GM12878 (cell line): ENCODE measurements at regions not wholly inside any gene's neighbourhood (a gene's known extent, or its start where the extent isn't known, plus 50 kb on each side); places are given as distances from the start of the nearest gene placed in this dataset.

ENCODE experiments used
- ATAC-seq: fragments of 200-7000 bp; cut with Tn5 transposase; 3 replicates; pipeline ENCODE4 v1.9.1; 2020; ENCODE audit warnings: mild to moderate bottlenecking, moderate library complexity
- BruUV-seq: library from RNA; stranded (reverse); fragments of 400-500 nt; replicated peaks from 2 replicates; lab custom pipeline; 2021; lab: Mats Ljungman, UMichigan
- CTCF ChIA-PET: fragments of 300-600 bp; sonication (Branson Sonifier 250); formaldehyde crosslinking; extraction: SDS; loops from one replicate; lab custom pipeline; 2021; ENCODE audit warnings: inconsistent platforms; lab: Yijun Ruan, JAX
- POLR2A ChIA-PET: fragments of 350-600 bp; formaldehyde crosslinking; extraction: SDS; loops from one replicate; lab custom pipeline; 2021; ENCODE audit warnings: inconsistent platforms; lab: Charles Lee
- RAD21 ChIA-PET: fragments of 300-600 bp; sonication (Branson Sonifier 250); formaldehyde crosslinking; loops from one replicate; lab custom pipeline; 2023; ENCODE audit warnings: antibody characterized with exemption; ENCODE audit not compliant: unreplicated experiment; lab: Charles Lee
- SMC1A ChIA-PET: fragments of 300-600 bp; sonication (Branson Sonifier 250); formaldehyde crosslinking; loops from one replicate; lab custom pipeline; 2023; ENCODE audit not compliant: unreplicated experiment, uncharacterized antibody; lab: Charles Lee
- DNase-seq: peaks from one replicate; pipeline ENCODE4 v3.0.0-alpha.2; 2011; ENCODE audit warnings: low read depth, low spot score
- FAIRE-seq: peaks from 3 replicates; lab custom pipeline; 2011; peaks lifted over from hg19 to GRCh38; lab: Jason Lieb, UNC
- H2AFZ ChIP-seq: 2 replicates; pipeline ENCODE4 v1.6.0; 2011; ENCODE audit warnings: low read depth, low read length, control low read depth; ENCODE audit not compliant: control insufficient read depth
- H3K27ac ChIP-seq: 2 replicates; pipeline ENCODE4 v1.5.1; 2011; ENCODE audit warnings: control low read depth; ENCODE audit not compliant: control insufficient read depth, insufficient read depth
- H3K27me3 ChIP-seq, 2 experiments: replicated peaks in 1 of 2; 2 replicates each; pipeline versions ENCODE4 v1.6.0 to v1.6.1; 2011; ENCODE audit warnings: low read length in 1 of 2; ENCODE audit not compliant: control insufficient read depth in 2 of 2, insufficient read depth in 2 of 2
- H3K36me3 ChIP-seq, 2 experiments: 2 replicates each; pipeline ENCODE4 v1.5.1; 2011; ENCODE audit warnings: low read length in 1 of 2; ENCODE audit not compliant: control insufficient read depth in 2 of 2, insufficient read depth in 2 of 2
- H3K4me1 ChIP-seq: 2 replicates; pipeline ENCODE4 v1.6.1; 2011; ENCODE audit warnings: mild to moderate bottlenecking, low read length, moderate library complexity, mixed read lengths; ENCODE audit not compliant: control insufficient read depth, insufficient read depth
- H3K4me2 ChIP-seq: 2 replicates; pipeline ENCODE4 v1.6.0; 2011; ENCODE audit warnings: control low read depth; ENCODE audit not compliant: control insufficient read depth, insufficient read depth
- H3K4me3 ChIP-seq: fragments of 200-600 bp; sonication (generic); 2 replicates; pipeline ENCODE4 v1.5.1; 2016
- H3K79me2 ChIP-seq: 2 replicates; pipeline ENCODE4 v1.6.0; 2011; ENCODE audit warnings: low read length; ENCODE audit not compliant: control insufficient read depth, insufficient read depth
- H3K9ac ChIP-seq: 2 replicates; pipeline ENCODE4 v1.8.0; 2011; ENCODE audit warnings: low read length, control low read depth, mixed read lengths; ENCODE audit not compliant: control insufficient read depth, insufficient read depth
- H3K9me3 ChIP-seq: replicated peaks from 3 replicates; pipeline ENCODE4 v1.5.1; 2011; ENCODE audit warnings: mild to moderate bottlenecking, low read length; ENCODE audit not compliant: control insufficient read depth, insufficient read depth
- H4K20me1 ChIP-seq: 2 replicates; pipeline ENCODE4 v1.6.0; 2011; ENCODE audit not compliant: control insufficient read depth, insufficient read depth
- CBX5 ChIP-seq: sonication (generic); IDR thresholded peaks from 2 replicates; pipeline ENCODE4 v1.6.1; 2016; ENCODE audit warnings: low read depth, moderate library complexity, mild to moderate bottlenecking, inconsistent platforms
- CEBPB ChIP-seq, 2 experiments: fragments of 150-350 bp in 1 of 2; IDR thresholded peaks; 2 replicates each; pipeline ENCODE4 v1.6.1; 2012 to 2014; ENCODE audit warnings: low read depth in 2 of 2, low read length in 2 of 2, borderline replicate concordance in 1 of 2, inconsistent platforms in 1 of 2
- CREB1 ChIP-seq: IDR thresholded peaks from 2 replicates; pipeline ENCODE4 v1.6.1; 2012; ENCODE audit warnings: low read depth, mild to moderate bottlenecking, inconsistent platforms
- ETV6 ChIP-seq, 2 experiments: fragments of 450-650 bp in 1 of 2; IDR thresholded peaks in 1 of 2; conservative IDR thresholded peaks in 1 of 2; 2 replicates each; pipeline ENCODE4 v1.6.1; 2014; ENCODE audit warnings: antibody characterized with exemption in 1 of 2, borderline replicate concordance in 1 of 2, low read depth in 1 of 2, mild to moderate bottlenecking in 1 of 2, moderate library complexity in 1 of 2
- IRF3 ChIP-seq: fragments of 450-650 bp; IDR thresholded peaks from 2 replicates; pipeline ENCODE4 v1.6.1; 2014; ENCODE audit warnings: mild to moderate bottlenecking
- JUNB ChIP-seq: IDR thresholded peaks from 2 replicates; pipeline ENCODE4 v1.6.1; 2016; ENCODE audit warnings: antibody characterized with exemption, mild to moderate bottlenecking
- NR2C2 ChIP-seq: IDR thresholded peaks from 2 replicates; pipeline ENCODE4 v1.6.1; 2011; ENCODE audit warnings: borderline replicate concordance, low read depth; ENCODE audit not compliant: control insufficient read depth, insufficient read length
- SMAD1 ChIP-seq: fragments of 450-650 bp; IDR thresholded peaks from 2 replicates; pipeline ENCODE4 v1.6.1; 2018; ENCODE audit warnings: mild to moderate bottlenecking, low read depth; ENCODE audit not compliant: partially characterized antibody
- SREBF2 ChIP-seq: IDR thresholded peaks from 2 replicates; pipeline ENCODE4 v1.6.1; 2012; ENCODE audit warnings: mild to moderate bottlenecking, low read length
- TAF1 ChIP-seq: IDR thresholded peaks from 2 replicates; pipeline ENCODE4 v1.6.1; 2011; ENCODE audit warnings: mild to moderate bottlenecking, low read depth, low read length, borderline replicate concordance
- TBL1XR1 ChIP-seq: IDR thresholded peaks from 2 replicates; pipeline ENCODE4 v1.6.1; 2012; ENCODE audit warnings: low read depth, low read length, improper control_type of control experiment
- ZBTB40 ChIP-seq: fragments of 450-650 bp; IDR thresholded peaks from 2 replicates; pipeline ENCODE4 v1.6.1; 2016; ENCODE audit warnings: mild to moderate bottlenecking, moderate library complexity, borderline replicate concordance
- ZNF217 ChIP-seq: fragments of 450-650 bp; IDR thresholded peaks from 2 replicates; pipeline ENCODE4 v1.6.1; 2017; ENCODE audit warnings: antibody characterized with exemption, mild to moderate bottlenecking
- WGBS: methylation state at CpG from one replicate; pipeline ENCODE4 v1.1.6; 2016; ENCODE audit warnings: low lambda C conversion rate; ENCODE audit not compliant: insufficient replicate concordance, insufficient coverage; ENCODE audit errors: missing lambda C conversion rate; 5-methylcytosine and 5-hydroxymethylcytosine counted together
- in situ Hi-C: fragments of 300-500 bp; cut with MboI; formaldehyde crosslinking; loops from 9 replicates; pipeline ENCODE4 v1.14.3; 2018; ENCODE audit warnings: mixed read lengths
- intact Hi-C: fragments of 100-400 bp; cut with micrococcal nuclease; formaldehyde crosslinking; loops from one replicate; pipeline ENCODE4 v1.14.2; 2022; ENCODE audit not compliant: unreplicated experiment

- FAIRE-seq, result no peak
Observed at GRCh38 chr18:62455222-62455621, 67.6 kb upstream of the ZCCHC2 start.

More at GRCh38 chr18:62455222-62455621, 67.6 kb upstream of the ZCCHC2 start:
- no peaks in the 10 kb centered on the region for H4K20me1 ChIP-seq
- no peak overlapping the region for H3K27ac ChIP-seq
- no peaks in the 10 kb centered on the region for H3K9me3 ChIP-seq
- H3K27me3 ChIP-seq, result peaks cover 0 to 2% of the 10 kb centered on the region in 2 experiments; a peak in 2 of 4 replicates
- ChIA-PET CTCF (interaction anchor here (1.1 to 1.6 kb wide), 2 partner anchors 9 to 131 kb away, joined by 3 to 5 read pairs; no protein-coding TSS in a partner anchor), RAD21 (no interaction called here), SMC1A (interaction anchor here (1.4 kb wide), 1 partner anchor 10 kb away, joined by 3 read pairs; no protein-coding TSS in a partner anchor)
- BruUV-seq, result no TSS peak
- WGBS, result 38% methylated on average over 5 of the region's 5 CpGs
- intact Hi-C loops (no loop called here), in situ Hi-C loops (no loop called here)
- ATAC-seq, result no peak
- no peak overlapping the region for H3K4me3 ChIP-seq
- no peak overlapping the region for H3K9ac ChIP-seq
- TF ChIP-seq ZBTB40 (no peak), TAF1 (no peak), SREBF2 (no peak), CEBPB (IDR thresholded peaks at IDR 0.05; ENCODE audit: borderline replicate concordance in 1 of 2, low read depth in 2 of 2, low read length in 2 of 2) (no peak), ETV6 (conservative IDR thresholded peaks at IDR 0.05 in 1 of 2, IDR thresholded peaks at IDR 0.05 in 1 of 2; ENCODE audit: borderline replicate concordance in 1 of 2, low read depth in 1 of 2) (no peak), CREB1 (no peak), IRF3 (no peak), TBL1XR1 (no peak), CBX5 (no peak), NR2C2 (no peak), JUNB (no peak), SMAD1 (no peak), ZNF217 (no peak)
- TF ChIP-seq, all 136 proteins: peak for 0
- Histone ChIP-seq H3K4me1 (no peaks in the 10 kb centered on the region; the same call in 1 of the 2 replicates), H3K79me2 (no peaks in the 10 kb centered on the region), H2AFZ (no peak overlapping the region), H3K36me3 (no peaks in the 10 kb centered on the region), H3K4me2 (no peak overlapping the region)
- POLR2A ChIA-PET, result no interaction called here
- DNase-seq, result no peak
